ENCODE measurements at regions not wholly inside any gene's neighbourhood (a gene's known extent, or its start where the extent isn't known, plus 50 kb on each side); places are given as distances from the start of the nearest gene placed in this dataset.

GRCh38 chr21:41593760-41594138 is 85.8 kb upstream of the TMPRSS2 start:
- Mint-ChIP-seq H3K9me3 (ENCODE audit: low read depth) (peaks cover 2% of the 10 kb centered on the region), H3K4me3 (ENCODE audit: unreplicated experiment) (no peak overlapping the region), H3K36me3 (ENCODE audit: low read depth) (no peaks in the 10 kb centered on the region), H3K27me3 (ENCODE audit: low read depth) (peaks cover 11% of the 10 kb centered on the region), H3K4me1 (ENCODE audit: low read depth) (no peaks in the 10 kb centered on the region), H3K27ac (ENCODE audit: unreplicated experiment) (no peak overlapping the region)
- no peak for TF ChIP-seq CTCF (IDR thresholded peaks at IDR 0.05)
- DNase-seq (ENCODE audit: low spot score): no peak

- Mint-ChIP-seq H3K4me1 (ENCODE audit: low read depth) (no peaks in the 10 kb centered on the region), H3K27me3 (ENCODE audit: low read depth) (peaks cover 11% of the 10 kb centered on the region), H3K4me3 (ENCODE audit: unreplicated experiment) (no peak overlapping the region), H3K9me3 (ENCODE audit: low read depth) (peaks cover 7% of the 10 kb centered on the region), H3K36me3 (ENCODE audit: low read depth) (peaks cover 3% of the 10 kb centered on the region), H3K27ac (ENCODE audit: unreplicated experiment) (no peak overlapping the region)
- no peak for DNase-seq (ENCODE audit: low spot score)
- TF ChIP-seq CTCF (IDR thresholded peaks at IDR 0.05): no peak
These were observed 85.2 kb upstream of the TMPRSS2 start for GRCh38 chr21:41593051-41593759.

- Mint-ChIP-seq H3K27me3 (ENCODE audit: low read depth) (peaks cover 11% of the 10 kb centered on the region), H3K27ac (ENCODE audit: unreplicated experiment) (no peak overlapping the region), H3K9me3 (ENCODE audit: low read depth) (peaks cover 17% of the 10 kb centered on the region), H3K36me3 (ENCODE audit: low read depth) (peaks cover 7% of the 10 kb centered on the region), H3K4me3 (ENCODE audit: unreplicated experiment) (no peak overlapping the region), H3K4me1 (ENCODE audit: low read depth) (no peaks in the 10 kb centered on the region)
- DNase-seq (ENCODE audit: low spot score): no peak
- no peak for TF ChIP-seq CTCF (IDR thresholded peaks at IDR 0.05)
These were observed 81.7 kb upstream of the TMPRSS2 start for GRCh38 chr21:41589620-41590175.

- peak; percentile 19 for TF ChIP-seq CTCF (IDR thresholded peaks at IDR 0.05)
- Mint-ChIP-seq H3K27ac (ENCODE audit: unreplicated experiment) (no peak overlapping the region), H3K9me3 (ENCODE audit: low read depth) (peaks cover 17% of the 10 kb centered on the region), H3K4me1 (ENCODE audit: low read depth) (no peaks in the 10 kb centered on the region), H3K36me3 (ENCODE audit: low read depth) (peaks cover 7% of the 10 kb centered on the region), H3K27me3 (ENCODE audit: low read depth) (peaks cover 8% of the 10 kb centered on the region), H3K4me3 (ENCODE audit: unreplicated experiment) (no peak overlapping the region)
- no peak for DNase-seq (ENCODE audit: low spot score)
These were observed 81.2 kb upstream of the TMPRSS2 start for GRCh38 chr21:41589131-41589530.

GRCh38 chr21:41585199-41585994 is 77.4 kb upstream of the TMPRSS2 start:
- H3K36me3 Mint-ChIP-seq (ENCODE audit: low read depth): peaks cover 7% of the 10 kb centered on the region
- H3K27ac Mint-ChIP-seq (ENCODE audit: unreplicated experiment): no peak overlapping the region
- H3K27me3 Mint-ChIP-seq (ENCODE audit: low read depth): no peaks in the 10 kb centered on the region
- no peak for TF ChIP-seq CTCF (IDR thresholded peaks at IDR 0.05)
- no peak for DNase-seq (ENCODE audit: low spot score)
- peaks cover 8% of the 10 kb centered on the region for H3K4me1 Mint-ChIP-seq (ENCODE audit: low read depth)
- H3K9me3 Mint-ChIP-seq (ENCODE audit: low read depth): peaks cover 17% of the 10 kb centered on the region
- no peak overlapping the region for H3K4me3 Mint-ChIP-seq (ENCODE audit: unreplicated experiment)
